IMR-90 (cell line): ENCODE measurements at regions not wholly inside any gene's neighbourhood (a gene's known extent, or its start where the extent isn't known, plus 50 kb on each side); places are given as distances from the start of the nearest gene placed in this dataset.

Source experiments
- ATAC-seq: fragments of 200-7000 bp; cut with Tn5 transposase; 2 replicates; pipeline ENCODE4 v1.9.1; 2020; ENCODE audit warnings: low read depth, mild to moderate bottlenecking, moderate library complexity
- BruUV-seq: library from RNA; stranded (reverse); fragments of 400-500 nt; replicated peaks from 2 replicates; lab custom pipeline; 2021; lab: Mats Ljungman, UMichigan
- CTCF ChIA-PET: fragments of 300-600 bp; formaldehyde crosslinking; extraction: SDS; loops from one replicate; lab custom pipeline; 2021; ENCODE audit warnings: antibody characterized with exemption; lab: Yijun Ruan, JAX
- POLR2A ChIA-PET: fragments of 300-600 bp; sonication (Branson Sonifier 250); formaldehyde crosslinking; loops from one replicate; lab custom pipeline; 2022; ENCODE audit warnings: antibody characterized with exemption; ENCODE audit not compliant: unreplicated experiment; lab: Charles Lee
- DNase-seq: peaks from one replicate; pipeline ENCODE4 v3.0.0; 2013
- H2AFZ ChIP-seq: replicated peaks from 2 replicates; pipeline ENCODE3; 2013; ENCODE audit warnings: low read length, mild to moderate bottlenecking; ENCODE audit not compliant: poor library complexity
- H2AK5ac ChIP-seq: 2 replicates; pipeline ENCODE4 v1.6.1; 2013; ENCODE audit warnings: low read depth, low read length, inconsistent platforms
- H2AK9ac ChIP-seq: replicated peaks from 2 replicates; pipeline ENCODE3; 2013; ENCODE audit warnings: mild to moderate bottlenecking, low read depth, low read length, moderate library complexity; ENCODE audit not compliant: poor library complexity
- H2BK120ac ChIP-seq: 2 replicates; pipeline ENCODE4 v1.6.1; 2013; ENCODE audit warnings: low read depth, low read length, inconsistent platforms
- H2BK15ac ChIP-seq: 3 replicates; pipeline ENCODE4 v1.6.1; 2013; ENCODE audit warnings: low read depth, low read length, inconsistent platforms
- H2BK20ac ChIP-seq: 2 replicates; pipeline ENCODE4 v1.6.1; 2013; ENCODE audit warnings: low read depth, mild to moderate bottlenecking, inconsistent platforms, low read length, moderate library complexity
- H2BK5ac ChIP-seq: 2 replicates; pipeline ENCODE4 v1.6.1; 2013; ENCODE audit warnings: mild to moderate bottlenecking, low read depth, low read length, inconsistent platforms; ENCODE audit not compliant: poor library complexity, severe bottlenecking
- H3K14ac ChIP-seq: replicated peaks from 2 replicates; pipeline ENCODE4 v1.6.1; 2013; ENCODE audit warnings: low read depth, low read length, inconsistent platforms
- H3K18ac ChIP-seq: 2 replicates; pipeline ENCODE4 v1.6.1; 2013; ENCODE audit warnings: low read depth, low read length, control low read depth
- H3K23ac ChIP-seq: 2 replicates; pipeline ENCODE4 v1.6.1; 2013; ENCODE audit warnings: low read depth, low read length, inconsistent platforms
- H3K27ac ChIP-seq: 2 replicates; pipeline ENCODE4 v1.5.1; 2013; ENCODE audit warnings: mild to moderate bottlenecking, control low read depth, low read length; ENCODE audit not compliant: insufficient read depth
- H3K27me3 ChIP-seq: 2 replicates; pipeline ENCODE4 v1.6.1; 2013; ENCODE audit warnings: low read length; ENCODE audit not compliant: control insufficient read depth, insufficient read depth
- H3K36me3 ChIP-seq: 2 replicates; pipeline ENCODE4 v1.6.1; 2013; ENCODE audit warnings: low read length, mixed read lengths; ENCODE audit not compliant: control insufficient read depth, insufficient read depth
- H3K4ac ChIP-seq: 2 replicates; pipeline ENCODE4 v1.6.1; 2013; ENCODE audit warnings: low read depth, low read length, inconsistent platforms
- H3K4me1 ChIP-seq: 2 replicates; pipeline ENCODE4 v1.6.1; 2013; ENCODE audit warnings: low read length, mixed read lengths; ENCODE audit not compliant: control insufficient read depth, insufficient read depth
- H3K4me2 ChIP-seq: 2 replicates; pipeline ENCODE4 v1.6.1; 2013; ENCODE audit warnings: low read depth, mild to moderate bottlenecking, control low read depth, low read length, moderate library complexity
- H3K4me3 ChIP-seq: 2 replicates; pipeline ENCODE4 v1.5.1; 2013; ENCODE audit warnings: low read depth, mild to moderate bottlenecking, control low read depth, low read length, moderate library complexity; ENCODE audit not compliant: insufficient read depth
- H3K56ac ChIP-seq: 2 replicates; pipeline ENCODE4 v1.6.1; 2013; ENCODE audit warnings: low read length, inconsistent platforms; ENCODE audit not compliant: insufficient read depth; ENCODE audit errors: extremely low read depth
- H3K79me1 ChIP-seq, 2 experiments: 2 replicates each; pipeline ENCODE4 v1.6.1; 2013; ENCODE audit warnings: low read length in 2 of 2, inconsistent platforms in 1 of 2, low read depth in 1 of 2
- H3K9ac ChIP-seq: 2 replicates; pipeline ENCODE4 v1.6.1; 2013; ENCODE audit warnings: low read depth, low read length, control low read depth
- H3K9me1 ChIP-seq: 2 replicates; pipeline ENCODE4 v1.6.1; 2013; ENCODE audit warnings: low read length, inconsistent platforms; ENCODE audit not compliant: insufficient read depth
- H3K9me3 ChIP-seq: 2 replicates; pipeline ENCODE4 v1.6.1; 2013; ENCODE audit warnings: low read length; ENCODE audit not compliant: control insufficient read depth, insufficient read depth
- H4K20me1 ChIP-seq: 2 replicates; pipeline ENCODE4 v1.6.1; 2013; ENCODE audit warnings: low read length, inconsistent platforms; ENCODE audit not compliant: insufficient read depth
- H4K5ac ChIP-seq: 2 replicates; pipeline ENCODE4 v1.6.1; 2013; ENCODE audit warnings: mild to moderate bottlenecking, low read depth, low read length, control low read depth
- H4K8ac ChIP-seq, 2 experiments: 2 replicates each; pipeline ENCODE4 v1.6.1; 2013; ENCODE audit warnings: low read depth in 2 of 2, low read length in 2 of 2, control low read depth in 1 of 2, inconsistent platforms in 1 of 2
- H4K91ac ChIP-seq: 2 replicates; pipeline ENCODE4 v1.6.1; 2013; ENCODE audit warnings: low read depth, low read length, inconsistent platforms; ENCODE audit not compliant: insufficient read depth
- BHLHE40 ChIP-seq: fragments of 150-350 bp; IDR thresholded peaks from 2 replicates; pipeline ENCODE4 v1.6.1; 2016; ENCODE audit warnings: mild to moderate bottlenecking, low read depth, low read length
- FOS ChIP-seq: fragments of 150-350 bp; IDR thresholded peaks from 2 replicates; pipeline ENCODE4 v1.6.1; 2016; ENCODE audit warnings: low read depth, low read length
- MAFK ChIP-seq: IDR thresholded peaks from 2 replicates; pipeline ENCODE4 v1.6.1; 2012; ENCODE audit warnings: low read depth, low read length, improper control_type of control experiment
- MAZ ChIP-seq: IDR thresholded peaks from 2 replicates; pipeline ENCODE4 v1.6.1; 2012; ENCODE audit warnings: low read depth, mild to moderate bottlenecking, low read length, improper control_type of control experiment, moderate library complexity, borderline replicate concordance
- NFE2L2 ChIP-seq: fragments of 150-350 bp; IDR thresholded peaks from 2 replicates; pipeline ENCODE4 v1.6.1; 2016; ENCODE audit warnings: low read depth, mild to moderate bottlenecking, low read length
- POLR2A ChIP-seq: IDR thresholded peaks from 2 replicates; pipeline ENCODE4 v1.6.1; 2012; ENCODE audit warnings: mild to moderate bottlenecking, low read depth, low read length
- RAD21 ChIP-seq: IDR thresholded peaks from 2 replicates; pipeline ENCODE4 v1.6.1; 2012; ENCODE audit warnings: low read length, improper control_type of control experiment
- RCOR1 ChIP-seq: IDR thresholded peaks from 2 replicates; pipeline ENCODE4 v1.6.1; 2012; ENCODE audit warnings: mild to moderate bottlenecking, low read length, improper control_type of control experiment; ENCODE audit not compliant: insufficient replicate concordance
- RFX5 ChIP-seq: IDR thresholded peaks from 2 replicates; pipeline ENCODE4 v1.8.0; 2012; ENCODE audit warnings: low read depth, mild to moderate bottlenecking, low read length, moderate library complexity
- WGBS, 2 experiments: methylation state at CpG; one replicate each; pipeline versions ENCODE4 v1.1.5 to v1.1.7; 2013; ENCODE audit warnings: missing lambda C conversion rate in 2 of 2; ENCODE audit not compliant: insufficient read length in 1 of 2; ENCODE audit errors: extremely low coverage in 2 of 2; 5-methylcytosine and 5-hydroxymethylcytosine counted together
- dilution Hi-C: fragments of 300-500 bp; cut with HindIII; formaldehyde crosslinking; loops from one replicate; pipeline ENCODE4 v1.14.3; 2018; ENCODE audit warnings: low sequenced_read_pairs; ENCODE audit not compliant: unreplicated experiment
- in situ Hi-C: fragments of 300-500 bp; cut with MboI; formaldehyde crosslinking; loops from 3 replicates; pipeline ENCODE4 v1.14.3; 2019; ENCODE audit warnings: low sequenced_read_pairs, inconsistent platforms, mixed read lengths
- intact Hi-C: fragments of 100-400 bp; cut with micrococcal nuclease; formaldehyde crosslinking; loops from 2 replicates; pipeline ENCODE4 v1.10.0; 2022
- TF ChIP-seq, protein P1 (sequence below): fragments of 150-350 bp; IDR thresholded peaks from 2 replicates; pipeline ENCODE4 v1.6.1; 2016; ENCODE audit warnings: low read depth, mild to moderate bottlenecking, low read length, moderate library complexity, borderline replicate concordance
- TF ChIP-seq, protein P2 (sequence below): fragments of 150-350 bp; IDR thresholded peaks from 2 replicates; pipeline ENCODE4 v1.6.1; 2017; ENCODE audit warnings: mild to moderate bottlenecking, antibody characterized with exemption, low read length, low read depth

DNA sequence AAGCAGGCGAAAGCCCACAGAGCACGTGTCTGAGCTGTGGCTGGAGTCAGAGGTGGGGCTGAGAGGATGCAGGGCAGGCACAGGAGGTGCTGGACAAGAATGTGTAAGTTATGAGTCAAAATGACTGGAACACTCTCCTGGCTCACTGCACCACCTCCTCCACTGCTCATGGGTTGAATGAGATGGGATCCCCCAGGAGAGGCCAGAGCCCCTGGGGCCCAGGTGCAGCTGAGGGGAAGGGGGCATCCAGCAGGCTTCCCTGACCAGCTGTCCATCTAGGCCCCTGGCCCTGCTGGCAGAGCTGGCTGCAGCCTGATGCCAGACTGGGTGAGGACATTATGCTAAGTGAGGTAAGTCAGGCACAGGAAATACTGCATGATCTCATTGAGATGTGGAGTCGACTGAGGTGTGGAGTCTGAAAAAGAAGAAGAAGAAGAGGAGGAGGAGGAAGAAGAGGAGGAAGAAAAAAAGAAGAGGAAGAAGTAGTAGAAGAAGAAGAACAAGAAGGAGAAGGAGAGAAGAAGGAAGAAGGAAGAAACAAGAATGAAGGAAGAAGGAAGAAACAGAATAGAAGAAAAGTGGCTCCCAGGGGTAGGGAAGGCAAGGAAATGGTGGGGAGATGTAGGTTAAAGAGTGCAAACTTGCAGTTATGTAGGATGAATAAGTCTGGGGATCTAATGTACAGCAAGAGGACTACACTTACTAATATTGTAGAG lies 747.4 kb downstream of the UQCRFS1 start:
- Histone ChIP-seq H3K79me1 (no peaks in the 10 kb centered on the region), H3K9me1 (no peaks in the 10 kb centered on the region), H2AK9ac (no peak overlapping the region), H3K4me3 (no peak overlapping the region), H2AK5ac (no peak overlapping the region), H2BK5ac (no peak overlapping the region), H2AFZ (no peak overlapping the region), H3K4me2 (no peak overlapping the region), H3K27ac (no peak overlapping the region), H2BK120ac (no peak overlapping the region), H2BK15ac (no peak overlapping the region), H4K20me1 (no peaks in the 10 kb centered on the region), H3K56ac (no peak overlapping the region), H3K4me1 (no peaks in the 10 kb centered on the region), H3K9ac (no peak overlapping the region), H3K18ac (no peak overlapping the region), H3K14ac (no peak overlapping the region), H3K27me3 (no peaks in the 10 kb centered on the region), H4K91ac (no peak overlapping the region), H3K36me3 (no peaks in the 10 kb centered on the region), H3K9me3 (peaks cover 18% of the 10 kb centered on the region; the same call in 1 of the 2 replicates), H2BK20ac (no peak overlapping the region), H4K8ac (no peak overlapping the region), H3K23ac (no peak overlapping the region), H3K4ac (no peak overlapping the region), H4K5ac (no peak overlapping the region)
- no TSS peak for BruUV-seq
- no peak for DNase-seq
- POLR2A ChIA-PET = no interaction called here
- TF ChIP-seq, protein P1, sequence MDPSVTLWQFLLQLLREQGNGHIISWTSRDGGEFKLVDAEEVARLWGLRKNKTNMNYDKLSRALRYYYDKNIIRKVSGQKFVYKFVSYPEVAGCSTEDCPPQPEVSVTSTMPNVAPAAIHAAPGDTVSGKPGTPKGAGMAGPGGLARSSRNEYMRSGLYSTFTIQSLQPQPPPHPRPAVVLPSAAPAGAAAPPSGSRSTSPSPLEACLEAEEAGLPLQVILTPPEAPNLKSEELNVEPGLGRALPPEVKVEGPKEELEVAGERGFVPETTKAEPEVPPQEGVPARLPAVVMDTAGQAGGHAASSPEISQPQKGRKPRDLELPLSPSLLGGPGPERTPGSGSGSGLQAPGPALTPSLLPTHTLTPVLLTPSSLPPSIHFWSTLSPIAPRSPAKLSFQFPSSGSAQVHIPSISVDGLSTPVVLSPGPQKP = no peak
- no peak for TF ChIP-seq BHLHE40
- no peak for TF ChIP-seq MAZ
- TF ChIP-seq RFX5 = no peak
- TF ChIP-seq NFE2L2 = no peak
- TF ChIP-seq RAD21 = no peak
- TF ChIP-seq, protein P2, sequence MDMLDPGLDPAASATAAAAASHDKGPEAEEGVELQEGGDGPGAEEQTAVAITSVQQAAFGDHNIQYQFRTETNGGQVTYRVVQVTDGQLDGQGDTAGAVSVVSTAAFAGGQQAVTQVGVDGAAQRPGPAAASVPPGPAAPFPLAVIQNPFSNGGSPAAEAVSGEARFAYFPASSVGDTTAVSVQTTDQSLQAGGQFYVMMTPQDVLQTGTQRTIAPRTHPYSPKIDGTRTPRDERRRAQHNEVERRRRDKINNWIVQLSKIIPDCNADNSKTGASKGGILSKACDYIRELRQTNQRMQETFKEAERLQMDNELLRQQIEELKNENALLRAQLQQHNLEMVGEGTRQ = no peak
- TF ChIP-seq POLR2A = no peak
- TF ChIP-seq RCOR1 = no peak
- no peak for TF ChIP-seq FOS
- no peak for TF ChIP-seq MAFK
- dilution Hi-C loops = no loop called here
- in situ Hi-C loops = loop anchor here (5.0 kb wide), 1 partner anchor 242 kb away; no protein-coding TSS in a partner anchor
- no peak for ATAC-seq
- intact Hi-C loops = loop anchor here (5.0 kb wide), 1 partner anchor 242 kb away; no protein-coding TSS in a partner anchor
- CTCF ChIA-PET = no interaction called here
- 20% methylated on average over 1 of the region's 3 CpGs; no CpG with 5 or more reads in 1 of the 2 experiments for WGBS, 2 experiments
